HG03460 (cell line): ENCODE measurements at regions not wholly inside any gene's neighbourhood (a gene's known extent, or its start where the extent isn't known, plus 50 kb on each side); places are given as distances from the start of the nearest gene placed in this dataset.

Source experiments
- ATAC-seq: cut with Tn5 transposase; IDR thresholded peaks from one replicate; pipeline ENCODE4 v1.9.1; 2021; ENCODE audit not compliant: unreplicated experiment

- ATAC-seq = no peak
Measured at GRCh38 chr22:49094151-49094550, 733.5 kb downstream of the BRD1 start.

GRCh38 chr22:49093192-49093880 lies 734.3 kb downstream of the BRD1 start:
- ATAC-seq = no peak

GRCh38 chr22:49092716-49093115 lies 735.0 kb downstream of the BRD1 start:
- no peak for ATAC-seq

GRCh38 chr22:49091917-49092545 lies 735.6 kb downstream of the BRD1 start:
- ATAC-seq = no peak

GRCh38 chr22:49091451-49091850 lies 736.2 kb downstream of the BRD1 start:
- no peak for ATAC-seq

GRCh38 chr22:49090853-49091135 lies 736.9 kb downstream of the BRD1 start:
- no peak for ATAC-seq

- no peak for ATAC-seq
Measured at GRCh38 chr22:49090061-49090852, 737.4 kb downstream of the BRD1 start.

- no peak for ATAC-seq
Measured at GRCh38 chr22:49088801-49089791, 738.6 kb downstream of the BRD1 start.

GRCh38 chr22:49087716-49088601 lies 739.7 kb downstream of the BRD1 start:
- no peak for ATAC-seq

GRCh38 chr22:49087198-49087597 lies 740.5 kb downstream of the BRD1 start:
- ATAC-seq = no peak

GRCh38 chr22:49086606-49087157 lies 741.0 kb downstream of the BRD1 start:
- ATAC-seq = no peak

GRCh38 chr22:49086181-49086580 lies 741.5 kb downstream of the BRD1 start:
- ATAC-seq = no peak

GRCh38 chr22:49084206-49084605 lies 743.5 kb downstream of the BRD1 start:
- ATAC-seq = no peak

- ATAC-seq = no peak
Measured at GRCh38 chr22:49083607-49084006, 744.1 kb downstream of the BRD1 start.

- no peak for ATAC-seq
Measured at GRCh38 chr22:49082451-49082850, 745.2 kb downstream of the BRD1 start.

- no peak for ATAC-seq
Measured at GRCh38 chr22:49081926-49082325, 745.7 kb downstream of the BRD1 start.

GRCh38 chr22:49081261-49081666 lies 746.4 kb downstream of the BRD1 start:
- ATAC-seq = no peak

GRCh38 chr22:49080631-49081030 lies 747.0 kb downstream of the BRD1 start:
- no peak for ATAC-seq

GRCh38 chr22:49079743-49080500 lies 747.8 kb downstream of the BRD1 start:
- ATAC-seq = no peak
